ENCODE measurements at regions not wholly inside any gene's neighbourhood (a gene's known extent, or its start where the extent isn't known, plus 50 kb on each side); places are given as distances from the start of the nearest gene placed in this dataset.

- TF ChIP-seq, protein P1, sequence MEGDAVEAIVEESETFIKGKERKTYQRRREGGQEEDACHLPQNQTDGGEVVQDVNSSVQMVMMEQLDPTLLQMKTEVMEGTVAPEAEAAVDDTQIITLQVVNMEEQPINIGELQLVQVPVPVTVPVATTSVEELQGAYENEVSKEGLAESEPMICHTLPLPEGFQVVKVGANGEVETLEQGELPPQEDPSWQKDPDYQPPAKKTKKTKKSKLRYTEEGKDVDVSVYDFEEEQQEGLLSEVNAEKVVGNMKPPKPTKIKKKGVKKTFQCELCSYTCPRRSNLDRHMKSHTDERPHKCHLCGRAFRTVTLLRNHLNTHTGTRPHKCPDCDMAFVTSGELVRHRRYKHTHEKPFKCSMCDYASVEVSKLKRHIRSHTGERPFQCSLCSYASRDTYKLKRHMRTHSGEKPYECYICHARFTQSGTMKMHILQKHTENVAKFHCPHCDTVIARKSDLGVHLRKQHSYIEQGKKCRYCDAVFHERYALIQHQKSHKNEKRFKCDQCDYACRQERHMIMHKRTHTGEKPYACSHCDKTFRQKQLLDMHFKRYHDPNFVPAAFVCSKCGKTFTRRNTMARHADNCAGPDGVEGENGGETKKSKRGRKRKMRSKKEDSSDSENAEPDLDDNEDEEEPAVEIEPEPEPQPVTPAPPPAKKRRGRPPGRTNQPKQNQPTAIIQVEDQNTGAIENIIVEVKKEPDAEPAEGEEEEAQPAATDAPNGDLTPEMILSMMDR (conservative IDR thresholded peaks at IDR 0.05; ENCODE audit: low read depth, low read length), result no peak
- no peak for TF ChIP-seq EZH2 (IDR thresholded peaks at IDR 0.05; ENCODE audit: borderline replicate concordance, low read depth, low read length, poor library complexity, severe bottlenecking)
These were observed 161.1 kb upstream of the TLL1 start for GRCh38 chr4:165711912-165712311.

Data from A673 (cell line).